GF-D8 (cell line): ENCODE measurements at regions not wholly inside any gene's neighbourhood (a gene's known extent, or its start where the extent isn't known, plus 50 kb on each side); places are given as distances from the start of the nearest gene placed in this dataset.
"Not testable (repeated sequence)": the region's sequence is repeated elsewhere in the genome, so short reads cannot be mapped to it uniquely, and the experiment has no call there.

Source experiments
- DNase-seq: peaks from one replicate; lab custom pipeline; 2025; lab: John Stamatoyannopoulos, UW

GRCh38 chr2:76697439-76697838, 824.7 kb downstream of the LRRTM4 start:
- not testable (repeated sequence) for DNase-seq

GRCh38 chr2:76692908-76693307, 829.3 kb downstream of the LRRTM4 start:
- DNase-seq, result no peak

- no peak for DNase-seq
Observed at GRCh38 chr2:76688732-76689131, 833.4 kb downstream of the LRRTM4 start.

GRCh38 chr2:76687923-76688322, 834.3 kb downstream of the LRRTM4 start:
- DNase-seq, result no peak

- no peak for DNase-seq
Observed at GRCh38 chr2:76684756-76685155, 837.4 kb downstream of the LRRTM4 start.

- no peak for DNase-seq
Observed at GRCh38 chr2:76679025-76679396, 843.2 kb downstream of the LRRTM4 start.

- DNase-seq, result no peak
Observed at GRCh38 chr2:76678383-76679024, 843.7 kb downstream of the LRRTM4 start.

- DNase-seq, result no peak
Observed at GRCh38 chr2:76675212-76675611, 847.0 kb downstream of the LRRTM4 start.

GRCh38 chr2:76672798-76673197, 849.4 kb downstream of the LRRTM4 start:
- DNase-seq, result no peak

- no peak for DNase-seq
Observed at GRCh38 chr2:76669966-76670465, 852.2 kb downstream of the LRRTM4 start.

GRCh38 chr2:76668279-76668678, 853.9 kb downstream of the LRRTM4 start:
- no peak for DNase-seq

GRCh38 chr2:76667821-76668271, 854.3 kb downstream of the LRRTM4 start:
- no peak for DNase-seq

GRCh38 chr2:76642129-76642528, 880.0 kb downstream of the LRRTM4 start:
- no peak for DNase-seq

GRCh38 chr2:76641506-76641905, 880.7 kb downstream of the LRRTM4 start:
- no peak for DNase-seq

GRCh38 chr2:76640905-76641304, 881.3 kb downstream of the LRRTM4 start:
- no peak for DNase-seq

GRCh38 chr2:76639171-76639680, 883.0 kb downstream of the LRRTM4 start:
- no peak for DNase-seq

- no peak for DNase-seq
Observed at GRCh38 chr2:76633276-76633921, 888.8 kb downstream of the LRRTM4 start.

- DNase-seq, result no peak
Observed at GRCh38 chr2:76625101-76625500, 897.1 kb downstream of the LRRTM4 start.

GRCh38 chr2:76613330-76613729, 902.6 kb upstream of the GCFC2 start:
- no peak for DNase-seq

- DNase-seq, result no peak
Observed at GRCh38 chr2:76612764-76613163, 902.0 kb upstream of the GCFC2 start.

GRCh38 chr2:76610451-76610850, 899.7 kb upstream of the GCFC2 start:
- no peak for DNase-seq

GRCh38 chr2:76599732-76600368, 889.1 kb upstream of the GCFC2 start:
- peak; percentile 35 for DNase-seq

GRCh38 chr2:76584474-76584873, 873.8 kb upstream of the GCFC2 start:
- DNase-seq, result no peak
